Transverse colon (tissue), 4 donors: ENCODE measurements at regions not wholly inside any gene's neighbourhood (a gene's known extent, or its start where the extent isn't known, plus 50 kb on each side); places are given as distances from the start of the nearest gene placed in this dataset.

ENCODE experiments used
- DNase-seq: peaks from one replicate; pipeline ENCODE4 v3.0.0-alpha.2; 2019
- H3K27ac ChIP-seq, 4 donors: fragments of 200-600 bp; sonication (generic); 2 replicates each; pipeline ENCODE4 v1.5.1; 2016 to 2018; ENCODE audit warnings: inconsistent platforms in 4 of 4
- H3K27me3 ChIP-seq: fragments of 200-600 bp; sonication (generic); 2 replicates; pipeline ENCODE4 v1.5.1; 2017; ENCODE audit warnings: inconsistent platforms
- H3K36me3 ChIP-seq, 4 donors: fragments of 200-600 bp; sonication (generic); 2 replicates each; pipeline ENCODE4 v1.5.1; 2017 to 2019; ENCODE audit warnings: inconsistent platforms in 4 of 4
- H3K4me1 ChIP-seq, 4 donors: fragments of 200-600 bp; sonication (generic); 2 replicates each; pipeline ENCODE4 v1.5.1; 2017 to 2020; ENCODE audit warnings: inconsistent platforms in 4 of 4
- H3K4me3 ChIP-seq, 4 donors: fragments of 200-600 bp; sonication (generic); 1 replicate in 1 of 4; 2 replicates in 3 of 4; pipeline versions ENCODE4 v1.5.1 to v1.6.1; 2017 to 2019; ENCODE audit warnings: inconsistent platforms in 4 of 4
- H3K9me3 ChIP-seq, 2 donors: fragments of 200-600 bp; sonication (generic); 2 replicates each; pipeline ENCODE4 v1.5.1; 2017 to 2019; ENCODE audit warnings: inconsistent platforms in 2 of 2
- CTCF ChIP-seq, 5 experiments: fragments of 200-600 bp in 3 of 5; fragments of 450-650 bp in 2 of 5; sonication (generic) in 3 of 5; IDR thresholded peaks; 1 replicate in 2 of 5; 2 replicates in 3 of 5; pipeline ENCODE4 v1.5.1; 2016 to 2017; ENCODE audit warnings: antibody characterized with exemption in 5 of 5, inconsistent platforms in 3 of 5, mild to moderate bottlenecking in 2 of 5, moderate library complexity in 1 of 5
- EP300 ChIP-seq: sonication (generic); formaldehyde crosslinking; IDR thresholded peaks from one replicate; pipeline ENCODE4 v1.6.1; 2017; ENCODE audit warnings: antibody characterized with exemption, low read depth
- POLR2A ChIP-seq: fragments of 450-650 bp; IDR thresholded peaks from one replicate; pipeline ENCODE4 v1.6.1; 2016; ENCODE audit warnings: antibody characterized with exemption, mild to moderate bottlenecking, moderate library complexity
- POLR2AphosphoS5 ChIP-seq, 3 donors: sonication (generic); formaldehyde crosslinking; IDR thresholded peaks; one replicate each; pipeline ENCODE4 v1.6.1; 2016; ENCODE audit warnings: antibody characterized with exemption in 3 of 3
- WGBS, 2 donors: methylation state at CpG; one replicate each; pipeline ENCODE4 v1.1.5; 2018; ENCODE audit warnings: low coverage in 1 of 2; 5-methylcytosine and 5-hydroxymethylcytosine counted together
- in situ Hi-C, 4 donors: fragments of 200-750 bp; cut with MboI; loops; one replicate each; pipeline versions ENCODE4 v1.15.0 to v1.15.1; 2017; ENCODE audit warnings: low sequenced_read_pairs in 3 of 4, low pct_ligation_motif_present in 1 of 4, low pct_unique_long_range_greater_than_20kb in 1 of 4
- intact Hi-C: fragments of 100-400 bp; cut with DNase I; formaldehyde crosslinking; loops from one replicate; pipeline ENCODE4 v1.15.1; 2023; ENCODE audit warnings: low total_unique reads

GRCh38 chr9:34802916-34803315, 93.0 kb upstream of the CCL21 start:
- no peak for DNase-seq
- 54% methylated on average over 2 of the region's 2 CpGs; no CpG with 5 or more reads in 1 of the 2 donors for WGBS, 2 donors

GRCh38 chr9:34797367-34797766, 87.4 kb upstream of the CCL21 start:
- WGBS, 2 donors: 89% methylated on average over 14 of the region's 14 CpGs; no CpG with 5 or more reads in 1 of the 2 donors
- intact Hi-C loops: no loop called here
- no peak overlapping the region for H3K27ac ChIP-seq
- H3K4me1 ChIP-seq: no peaks in the 10 kb centered on the region
- H3K9me3 ChIP-seq: no peaks in the 10 kb centered on the region
- H3K4me3 ChIP-seq: no peak overlapping the region
- DNase-seq: no peak
- no peaks in the 10 kb centered on the region for H3K36me3 ChIP-seq
- in situ Hi-C loops: no loop called here
- TF ChIP-seq CTCF (IDR thresholded peaks at IDR 0.05) (no peak), POLR2AphosphoS5 (IDR thresholded peaks at IDR 0.05) (no peak), POLR2A (no peak)
- peaks cover 32% of the 10 kb centered on the region for H3K27me3 ChIP-seq

More at GRCh38 chr9:34802916-34803315, 93.0 kb upstream of the CCL21 start:
- TF ChIP-seq EP300: no peak
- intact Hi-C loops: no loop called here
- no peaks in the 10 kb centered on the region for H3K36me3 ChIP-seq
- H3K27me3 ChIP-seq: peaks cover 24% of the 10 kb centered on the region
- H3K9me3 ChIP-seq: peaks cover 0 to 12% of the 10 kb centered on the region in 2 donors
- in situ Hi-C loops: no loop called here
- H3K27ac ChIP-seq: no peak overlapping the region
- H3K4me1 ChIP-seq: no peaks in the 10 kb centered on the region
- no peak overlapping the region for H3K4me3 ChIP-seq

- intact Hi-C loops: no loop called here
- H3K4me3 ChIP-seq: no peak overlapping the region
- no peaks in the 10 kb centered on the region for H3K9me3 ChIP-seq
- H3K36me3 ChIP-seq: no peaks in the 10 kb centered on the region
- in situ Hi-C loops: no loop called here
- TF ChIP-seq CTCF (IDR thresholded peaks at IDR 0.05) (no peak), EP300 (no peak), POLR2AphosphoS5 (IDR thresholded peaks at IDR 0.05) (no peak), POLR2A (no peak)
- no peaks in the 10 kb centered on the region for H3K4me1 ChIP-seq
- no peak for DNase-seq
- no peak overlapping the region for H3K27ac ChIP-seq
- H3K27me3 ChIP-seq: peaks cover 35% of the 10 kb centered on the region
- WGBS, 2 donors: 0 to 10% methylated on average over 2 to 7 of the region's 7 CpGs
Measured at GRCh38 chr9:34796924-34797323, 87.0 kb upstream of the CCL21 start.

GRCh38 chr9:34793428-34793827, 83.5 kb upstream of the CCL21 start:
- peaks cover 41% of the 10 kb centered on the region for H3K27me3 ChIP-seq
- no peaks in the 10 kb centered on the region for H3K4me1 ChIP-seq
- H3K4me3 ChIP-seq: no peak overlapping the region
- DNase-seq: no peak
- 50 to 59% methylated on average over 2 of the region's 2 CpGs for WGBS, 2 donors
- no peaks in the 10 kb centered on the region for H3K9me3 ChIP-seq
- intact Hi-C loops (no loop called here), in situ Hi-C loops (no loop called here)
- no peak overlapping the region for H3K27ac ChIP-seq
- H3K36me3 ChIP-seq: no peaks in the 10 kb centered on the region
- TF ChIP-seq CTCF (IDR thresholded peaks at IDR 0.05): no peak
- TF ChIP-seq POLR2A: no peak
- TF ChIP-seq EP300: no peak
- no peak for TF ChIP-seq POLR2AphosphoS5 (IDR thresholded peaks at IDR 0.05)

- 36 to 55% methylated on average over 4 of the region's 4 CpGs for WGBS, 2 donors
- H3K36me3 ChIP-seq: no peaks in the 10 kb centered on the region
- TF ChIP-seq POLR2AphosphoS5 (IDR thresholded peaks at IDR 0.05): no peak
- no peak for TF ChIP-seq CTCF (IDR thresholded peaks at IDR 0.05)
- TF ChIP-seq POLR2A: no peak
- no peak for TF ChIP-seq EP300
- in situ Hi-C loops: no loop called here
- no peak overlapping the region for H3K4me3 ChIP-seq
- no peak overlapping the region for H3K27ac ChIP-seq
- no peak for DNase-seq
- intact Hi-C loops: no loop called here
- no peaks in the 10 kb centered on the region for H3K9me3 ChIP-seq
- H3K27me3 ChIP-seq: peaks cover 30% of the 10 kb centered on the region
- H3K4me1 ChIP-seq: no peaks in the 10 kb centered on the region
Measured at GRCh38 chr9:34783951-34784487, 74.1 kb upstream of the CCL21 start.
